WTC11 (cell line): ENCODE measurements at regions not wholly inside any gene's neighbourhood (a gene's known extent, or its start where the extent isn't known, plus 50 kb on each side); places are given as distances from the start of the nearest gene placed in this dataset.

ENCODE experiments used
- ATAC-seq: fragments of 200-7000 bp; cut with Tn5 transposase; 2 replicates; pipeline ENCODE4 v1.10.0; 2021; ENCODE audit warnings: mild to moderate bottlenecking, moderate library complexity
- CTCF ChIA-PET: fragments of 300-600 bp; sonication (Branson Sonifier 250); formaldehyde crosslinking; loops from one replicate; lab custom pipeline; 2021; ENCODE audit warnings: antibody characterized with exemption; lab: Charles Lee
- POLR2A ChIA-PET: fragments of 350-600 bp; sonication (Branson Sonifier 250); formaldehyde crosslinking; loops from one replicate; lab custom pipeline; 2021; ENCODE audit warnings: antibody characterized with exemption; lab: Charles Lee
- DNase-seq: peaks from one replicate; pipeline ENCODE4 v3.0.0; 2021; ENCODE audit warnings: low spot score
- H3K27ac Mint-ChIP-seq: 2 replicates; pipeline ENCODE4 v1.8.0; 2021; ENCODE audit warnings: mixed read lengths
- H3K27me3 Mint-ChIP-seq: 2 replicates; pipeline ENCODE4 v1.8.0; 2021; ENCODE audit warnings: low read depth, mild to moderate bottlenecking, moderate library complexity, mixed read lengths
- H3K36me3 Mint-ChIP-seq: 2 replicates; pipeline ENCODE4 v1.8.0; 2021; ENCODE audit warnings: mixed read lengths
- H3K4me1 Mint-ChIP-seq: 2 replicates; pipeline ENCODE4 v1.8.0; 2022; ENCODE audit warnings: mixed read lengths
- H3K4me3 Mint-ChIP-seq: 2 replicates; pipeline ENCODE4 v1.8.0; 2021; ENCODE audit warnings: mild to moderate bottlenecking, moderate library complexity, mixed read lengths
- H3K9me3 Mint-ChIP-seq: 2 replicates; pipeline ENCODE4 v1.8.0; 2021; ENCODE audit warnings: mixed read lengths
- ATF2 ChIP-seq: sonication (generic); formaldehyde crosslinking; IDR thresholded peaks from 2 replicates; pipeline ENCODE4 v1.8.1; 2022; ENCODE audit warnings: low read depth, missing genetic modification reagents, borderline replicate concordance
- ATF3 ChIP-seq: sonication (generic); formaldehyde crosslinking; conservative IDR thresholded peaks from 2 replicates; pipeline ENCODE4 v1.8.1; 2022; ENCODE audit warnings: mild to moderate bottlenecking, missing genetic modification reagents
- ATF6 ChIP-seq: sonication (generic); formaldehyde crosslinking; IDR thresholded peaks from 2 replicates; pipeline ENCODE4 v1.8.1; 2023; ENCODE audit warnings: mild to moderate bottlenecking, missing genetic modification reagents
- CREB1 ChIP-seq: sonication (generic); formaldehyde crosslinking; IDR thresholded peaks from 2 replicates; pipeline ENCODE4 v1.8.0; 2023; ENCODE audit warnings: mild to moderate bottlenecking, missing genetic modification reagents
- ETV6 ChIP-seq: sonication (generic); formaldehyde crosslinking; IDR thresholded peaks from 2 replicates; pipeline ENCODE4 v1.8.1; 2022; ENCODE audit warnings: mild to moderate bottlenecking, missing genetic modification reagents
- FOXJ3 ChIP-seq: sonication (generic); formaldehyde crosslinking; IDR thresholded peaks from 2 replicates; pipeline ENCODE4 v1.9.0; 2021; ENCODE audit warnings: missing genetic modification reagents, mild to moderate bottlenecking, borderline replicate concordance
- FOXP1 ChIP-seq: sonication (generic); formaldehyde crosslinking; IDR thresholded peaks from 2 replicates; pipeline ENCODE4 v1.8.0; 2022; ENCODE audit warnings: missing genetic modification reagents, mild to moderate bottlenecking, moderate library complexity, borderline replicate concordance
- GABPB1 ChIP-seq: sonication (generic); formaldehyde crosslinking; IDR thresholded peaks from 2 replicates; pipeline ENCODE4 v1.8.1; 2023; ENCODE audit warnings: mild to moderate bottlenecking, missing genetic modification reagents
- HMGA2 ChIP-seq: fragments of 250-450 bp; sonication (Bioruptor Pico); IDR thresholded peaks from 2 replicates; pipeline ENCODE4 v1.4.0; 2021; ENCODE audit warnings: mild to moderate bottlenecking, moderate library complexity
- JAZF1 ChIP-seq: fragments of 250-450 bp; sonication (Bioruptor Pico); IDR thresholded peaks from 2 replicates; pipeline ENCODE4 v1.9.0; 2021; ENCODE audit warnings: moderate library complexity, mild to moderate bottlenecking, inconsistent platforms
- JUN ChIP-seq: sonication (generic); formaldehyde crosslinking; IDR thresholded peaks from 2 replicates; pipeline ENCODE4 v1.8.0; 2023; ENCODE audit warnings: mild to moderate bottlenecking, missing genetic modification reagents
- MXD4 ChIP-seq: fragments of 250-450 bp; sonication (Bioruptor Pico); IDR thresholded peaks from 2 replicates; pipeline ENCODE4 v1.8.0; 2021; ENCODE audit warnings: mild to moderate bottlenecking, moderate library complexity, borderline replicate concordance
- SP1 ChIP-seq: sonication (generic); formaldehyde crosslinking; conservative IDR thresholded peaks from 2 replicates; pipeline ENCODE4 v1.8.1; 2022; ENCODE audit warnings: missing genetic modification reagents
- USF2 ChIP-seq: sonication (generic); formaldehyde crosslinking; IDR thresholded peaks from 2 replicates; pipeline ENCODE4 v1.8.1; 2023; ENCODE audit warnings: mild to moderate bottlenecking, missing genetic modification reagents, moderate library complexity
- ZNF219 ChIP-seq: sonication (generic); formaldehyde crosslinking; IDR thresholded peaks from 2 replicates; pipeline ENCODE4 v1.8.0; 2023; ENCODE audit warnings: missing genetic modification reagents, mild to moderate bottlenecking, borderline replicate concordance
- ZNF263 ChIP-seq: sonication (generic); formaldehyde crosslinking; IDR thresholded peaks from 2 replicates; pipeline ENCODE4 v1.8.1; 2022; ENCODE audit warnings: low read depth, mild to moderate bottlenecking, moderate library complexity, missing genetic modification reagents
- ZNF416 ChIP-seq: fragments of 250-450 bp; sonication (Bioruptor Pico); IDR thresholded peaks from 2 replicates; pipeline ENCODE4 v1.9.0; 2021; ENCODE audit warnings: mild to moderate bottlenecking, inconsistent platforms

- Mint-ChIP-seq H3K4me3 (no peak overlapping the region), H3K27me3 (no peaks in the 10 kb centered on the region), H3K27ac (no peak overlapping the region), H3K9me3 (peaks cover 1% of the 10 kb centered on the region; the same call in 1 of the 2 replicates), H3K36me3 (no peaks in the 10 kb centered on the region), H3K4me1 (0 out of 2 replicates have a peak, but pooled peaks cover 4% of the 10 kb centered on the region)
- TF ChIP-seq HMGA2 = 0 out of 2 replicates have a peak, but pooled peaks have one; percentile 51
- TF ChIP-seq ATF2 (CRISPR knock-in tag) = no peak
- TF ChIP-seq ZNF416 = no peak
- no peak for TF ChIP-seq JUN (CRISPR knock-in tag)
- no peak for TF ChIP-seq GABPB1 (CRISPR knock-in tag)
- no peak for TF ChIP-seq ATF3 (CRISPR knock-in tag)
- no peak for TF ChIP-seq SP1 (CRISPR knock-in tag)
- no peak for TF ChIP-seq MXD4 (CRISPR knock-in tag)
- POLR2A ChIA-PET = no interaction called here
- ATAC-seq = no peak
- no peak for DNase-seq
- CTCF ChIA-PET = no interaction called here
Measured at GRCh38 chr1:199727682-199728081, 299.8 kb upstream of the NR5A2 start.

GRCh38 chr1:199728345-199728744, 299.2 kb upstream of the NR5A2 start:
- Mint-ChIP-seq H3K36me3 (no peaks in the 10 kb centered on the region), H3K4me1 (peaks cover under 1% of the 10 kb centered on the region; the same call in 1 of the 2 replicates), H3K4me3 (no peak overlapping the region), H3K9me3 (peaks cover 3% of the 10 kb centered on the region; the same call in 1 of the 2 replicates), H3K27me3 (no peaks in the 10 kb centered on the region)
- no peak for ATAC-seq
- CTCF ChIA-PET = no interaction called here
- no peak for DNase-seq
- TF ChIP-seq JUN (CRISPR knock-in tag) = no peak
- no peak for TF ChIP-seq FOXJ3 (CRISPR knock-in tag)
- no peak for TF ChIP-seq CREB1 (CRISPR knock-in tag)
- TF ChIP-seq ZNF263 (CRISPR knock-in tag) = no peak
- TF ChIP-seq, all 79 proteins: peak for 0
- POLR2A ChIA-PET = no interaction called here
- H3K27ac Mint-ChIP-seq = no peak overlapping the region

GRCh38 chr1:199733125-199733524, 294.4 kb upstream of the NR5A2 start:
- no peak for TF ChIP-seq JAZF1 (CRISPR knock-in tag)
- no peak for TF ChIP-seq FOXP1 (CRISPR knock-in tag)
- TF ChIP-seq CREB1 (CRISPR knock-in tag) = no peak
- TF ChIP-seq ETV6 (CRISPR knock-in tag) = no peak
- TF ChIP-seq MXD4 (CRISPR knock-in tag) = no peak
- TF ChIP-seq USF2 (CRISPR knock-in tag) = no peak
- TF ChIP-seq ATF6 (CRISPR knock-in tag) = no peak
- TF ChIP-seq ZNF219 (CRISPR knock-in tag) = no peak
- Mint-ChIP-seq H3K4me3 (no peak overlapping the region), H3K27me3 (no peaks in the 10 kb centered on the region), H3K9me3 (peaks cover 3% of the 10 kb centered on the region; the same call in 1 of the 2 replicates), H3K36me3 (no peaks in the 10 kb centered on the region), H3K4me1 (peaks cover 13% of the 10 kb centered on the region), H3K27ac (no peak overlapping the region)
- CTCF ChIA-PET = no interaction called here
- DNase-seq (no peak), ATAC-seq (no peak)
- POLR2A ChIA-PET = no interaction called here
